Subcutaneous abdominal adipose tissue (tissue), 5 donors: ENCODE measurements at regions not wholly inside any gene's neighbourhood (a gene's known extent, or its start where the extent isn't known, plus 50 kb on each side); places are given as distances from the start of the nearest gene placed in this dataset.
A peak's percentile ranks its signal among the peaks of the same experiment; 100 is the strongest.

Source experiments
- H3K27ac ChIP-seq: one replicate; pipeline ENCODE4 v1.7.0; 2013; ENCODE audit warnings: low read depth, mild to moderate bottlenecking, inconsistent platforms, low read length, moderate library complexity
- H3K27me3 ChIP-seq, 5 donors: one replicate each; pipeline ENCODE4 v1.7.0; 2013; ENCODE audit warnings: low read length in 5 of 5, inconsistent platforms in 1 of 5; ENCODE audit not compliant: control insufficient read depth in 5 of 5, insufficient read depth in 4 of 5
- H3K36me3 ChIP-seq, 5 donors: one replicate each; pipeline ENCODE4 v1.7.0; 2013; ENCODE audit warnings: low read length in 5 of 5; ENCODE audit not compliant: control insufficient read depth in 5 of 5, insufficient read depth in 5 of 5
- H3K4me1 ChIP-seq, 5 donors: one replicate each; pipeline ENCODE4 v1.7.0; 2013; ENCODE audit warnings: low read length in 5 of 5, mild to moderate bottlenecking in 3 of 5, moderate library complexity in 1 of 5; ENCODE audit not compliant: control insufficient read depth in 5 of 5, insufficient read depth in 5 of 5
- H3K4me3 ChIP-seq, 5 donors: one replicate each; pipeline ENCODE4 v1.7.0; 2013; ENCODE audit warnings: low read length in 5 of 5, low read depth in 1 of 5
- H3K9ac ChIP-seq, 5 donors: one replicate each; pipeline ENCODE4 v1.7.0; 2013; ENCODE audit warnings: low read length in 5 of 5, mild to moderate bottlenecking in 4 of 5, moderate library complexity in 3 of 5
- H3K9me3 ChIP-seq, 5 donors: one replicate each; pipeline ENCODE4 v1.7.0; 2013; ENCODE audit warnings: low read length in 5 of 5; ENCODE audit not compliant: control insufficient read depth in 5 of 5
- donor health status: healthy.
- donor health status: healthy.
- donor health status: healthy.
- donor health status: healthy.
- donor health status: healthy.

DNA sequence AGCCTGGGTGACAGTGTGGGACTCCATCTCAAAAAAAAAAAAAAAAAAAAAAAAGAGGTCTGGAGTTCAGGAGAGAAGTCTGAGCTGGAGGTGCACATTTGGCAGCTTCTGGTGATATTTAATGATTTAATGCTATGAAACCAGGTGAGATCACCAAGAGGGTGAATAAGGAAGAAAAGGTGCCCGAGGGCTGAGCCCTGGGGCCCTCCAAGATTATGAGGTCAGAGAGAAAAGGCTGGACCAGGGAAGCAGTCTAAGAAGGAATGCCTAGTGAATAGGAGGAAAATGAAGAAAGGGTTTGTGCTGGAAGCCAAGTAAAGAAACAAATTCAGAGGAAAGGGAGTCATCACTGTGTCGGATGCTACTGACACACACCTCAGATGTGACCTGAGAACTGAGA lies 88.0 kb upstream of the PELI1 start:
- peaks cover 0 to 26% (median 17%) of the 10 kb centered on the region in 5 donors for H3K4me1 ChIP-seq
- no peaks in the 10 kb centered on the region for H3K27me3 ChIP-seq
- no peaks in the 10 kb centered on the region for H3K9me3 ChIP-seq
- no peak overlapping the region for H3K4me3 ChIP-seq
- H3K9ac ChIP-seq, result no peak overlapping the region
- no peak overlapping the region for H3K27ac ChIP-seq
- no peaks in the 10 kb centered on the region for H3K36me3 ChIP-seq

DNA sequence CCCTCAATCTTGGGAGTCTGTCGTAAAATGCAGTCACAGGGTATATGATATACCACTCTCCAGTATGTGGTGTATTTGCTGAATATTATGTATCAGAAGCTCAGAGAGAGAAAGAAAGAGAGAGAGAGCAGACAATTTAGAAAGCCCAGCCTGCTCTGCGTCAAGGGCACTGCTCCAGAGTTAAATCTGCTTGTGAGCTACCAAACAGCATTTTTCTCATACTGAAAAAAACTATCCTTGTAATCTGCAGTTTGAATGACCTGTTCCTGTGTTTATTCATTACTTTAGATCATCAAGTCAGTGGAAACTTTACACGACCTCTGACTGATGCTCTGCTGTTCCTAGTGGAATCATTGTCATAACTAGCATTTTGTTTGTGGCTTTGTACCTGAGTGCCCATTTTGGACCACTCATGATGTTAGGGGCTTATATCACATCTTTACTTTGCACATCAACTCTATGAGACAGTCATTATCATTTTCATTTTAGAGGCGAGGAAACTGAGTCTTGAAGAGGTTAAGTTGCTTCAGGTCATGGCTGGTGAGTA lies 89.2 kb upstream of the PELI1 start:
- Histone ChIP-seq H3K9me3 (no peaks in the 10 kb centered on the region), H3K9ac (no peak overlapping the region), H3K27ac (no peak overlapping the region), H3K27me3 (no peaks in the 10 kb centered on the region), H3K4me3 (no peak overlapping the region), H3K4me1 (peaks cover 0 to 22% (median 7%) of the 10 kb centered on the region in 5 donors), H3K36me3 (no peaks in the 10 kb centered on the region)

- Histone ChIP-seq H3K9me3 (no peaks in the 10 kb centered on the region), H3K27me3 (no peaks in the 10 kb centered on the region), H3K36me3 (no peaks in the 10 kb centered on the region), H3K4me3 (no peak overlapping the region), H3K9ac (no peak overlapping the region), H3K4me1 (peaks cover 0 to 18% (median under 1%) of the 10 kb centered on the region in 5 donors), H3K27ac (no peak overlapping the region)
These were observed 89.9 kb upstream of the PELI1 start for GRCh38 chr2:64234150-64234549.

GRCh38 chr2:64234785-64235184 lies 90.6 kb upstream of the PELI1 start:
- no peak overlapping the region for H3K4me3 ChIP-seq
- no peaks in the 10 kb centered on the region for H3K27me3 ChIP-seq
- no peak overlapping the region for H3K27ac ChIP-seq
- no peaks in the 10 kb centered on the region for H3K36me3 ChIP-seq
- H3K4me1 ChIP-seq, result peaks cover 0 to 18% (median 0%) of the 10 kb centered on the region in 5 donors
- H3K9me3 ChIP-seq, result no peaks in the 10 kb centered on the region
- no peak overlapping the region for H3K9ac ChIP-seq

GRCh38 chr2:64237266-64237665 lies 93.0 kb upstream of the PELI1 start:
- H3K36me3 ChIP-seq, result no peaks in the 10 kb centered on the region
- no peaks in the 10 kb centered on the region for H3K27me3 ChIP-seq
- H3K27ac ChIP-seq, result peak overlapping the region; percentile 21
- H3K4me1 ChIP-seq, result peaks cover 0 to 18% (median 0%) of the 10 kb centered on the region in 5 donors
- no peak overlapping the region for H3K9ac ChIP-seq
- H3K9me3 ChIP-seq, result no peaks in the 10 kb centered on the region
- H3K4me3 ChIP-seq, result no peak overlapping the region

DNA sequence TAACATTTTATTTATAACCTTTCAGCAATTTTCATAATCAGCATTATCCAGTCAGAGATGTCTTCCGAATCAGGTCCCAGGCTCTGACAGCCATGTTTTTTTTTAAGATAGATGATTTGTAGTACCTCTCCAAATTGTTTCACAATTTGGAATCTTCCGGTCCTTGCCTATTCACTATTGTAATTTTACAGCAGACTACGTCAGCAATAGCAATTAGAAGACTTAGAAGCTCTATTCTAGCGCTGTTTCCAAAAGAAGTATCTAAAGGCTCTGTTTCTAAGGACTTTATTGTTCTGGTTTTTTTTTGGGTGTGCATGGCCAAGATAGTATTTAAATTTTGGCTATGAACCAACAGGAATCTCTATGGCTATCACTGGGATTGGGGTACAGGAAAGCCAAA lies 94.6 kb upstream of the PELI1 start:
- Histone ChIP-seq H3K4me3 (no peak overlapping the region), H3K9me3 (no peaks in the 10 kb centered on the region), H3K4me1 (peaks cover 0 to 18% (median 0%) of the 10 kb centered on the region in 5 donors), H3K36me3 (no peaks in the 10 kb centered on the region), H3K9ac (no peak overlapping the region), H3K27ac (no peak overlapping the region), H3K27me3 (no peaks in the 10 kb centered on the region)

- H3K9me3 ChIP-seq, result no peaks in the 10 kb centered on the region
- H3K9ac ChIP-seq, result no peak overlapping the region
- no peak overlapping the region for H3K4me3 ChIP-seq
- H3K27me3 ChIP-seq, result no peaks in the 10 kb centered on the region
- no peak overlapping the region for H3K27ac ChIP-seq
- peaks cover 0 to 3% (median 0%) of the 10 kb centered on the region in 5 donors for H3K4me1 ChIP-seq
- H3K36me3 ChIP-seq, result no peaks in the 10 kb centered on the region
These were observed 99.1 kb upstream of the PELI1 start for GRCh38 chr2:64243081-64244036.

- Histone ChIP-seq H3K27me3 (no peaks in the 10 kb centered on the region), H3K36me3 (no peaks in the 10 kb centered on the region), H3K9me3 (no peaks in the 10 kb centered on the region), H3K4me1 (peaks cover 0 to 4% (median 1%) of the 10 kb centered on the region in 5 donors), H3K27ac (no peak overlapping the region), H3K4me3 (no peak overlapping the region), H3K9ac (no peak overlapping the region)
These were observed 99.8 kb upstream of the PELI1 start for GRCh38 chr2:64244037-64244416.

DNA sequence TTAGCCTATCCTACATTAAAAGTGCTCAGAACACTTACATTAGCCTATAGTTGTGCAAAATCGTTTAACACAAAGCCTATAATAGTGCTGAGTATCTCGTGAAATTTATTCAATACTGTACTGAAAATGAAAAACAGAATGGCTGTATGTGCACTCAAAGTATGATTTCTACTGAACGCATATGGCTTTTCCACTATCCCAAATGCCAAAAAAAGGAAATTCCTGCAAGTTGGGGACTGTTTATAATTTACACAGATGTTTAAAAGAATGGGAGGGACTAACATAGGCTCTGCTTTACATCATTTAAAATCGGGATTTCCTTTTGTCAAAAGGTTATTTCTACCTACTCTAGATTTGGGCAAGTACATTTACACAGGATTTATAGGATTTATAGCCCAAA lies 101.4 kb upstream of the PELI1 start:
- H3K36me3 ChIP-seq, result no peaks in the 10 kb centered on the region
- no peak overlapping the region for H3K9ac ChIP-seq
- no peak overlapping the region for H3K4me3 ChIP-seq
- no peaks in the 10 kb centered on the region for H3K27me3 ChIP-seq
- H3K9me3 ChIP-seq, result no peaks in the 10 kb centered on the region
- H3K27ac ChIP-seq, result no peak overlapping the region
- H3K4me1 ChIP-seq, result peaks cover 0 to 11% (median 7%) of the 10 kb centered on the region in 5 donors

DNA sequence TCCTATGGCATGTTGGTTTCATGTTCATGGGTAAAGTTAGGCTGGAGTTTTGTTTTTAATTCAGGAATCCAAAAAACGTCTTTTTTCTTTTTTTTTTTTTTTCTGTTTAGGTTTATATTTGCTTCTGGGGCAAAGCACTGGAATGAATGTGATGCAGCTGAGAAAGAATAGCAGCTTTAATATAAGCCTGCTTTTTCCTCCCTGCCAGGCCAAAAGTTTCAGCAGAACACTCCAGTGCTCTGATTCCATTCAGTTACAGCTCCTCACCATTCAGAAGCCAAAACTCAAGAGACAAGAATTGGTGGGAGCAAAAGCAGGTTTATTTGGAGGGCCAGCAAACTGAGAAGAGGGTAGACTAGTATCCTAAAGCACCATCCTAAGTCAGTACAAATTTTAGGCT lies 102.7 kb upstream of the PELI1 start:
- Histone ChIP-seq H3K27ac (no peak overlapping the region), H3K4me3 (no peak overlapping the region), H3K36me3 (no peaks in the 10 kb centered on the region), H3K9me3 (no peaks in the 10 kb centered on the region), H3K27me3 (no peaks in the 10 kb centered on the region), H3K9ac (no peak overlapping the region), H3K4me1 (peaks cover 0 to 11% (median 7%) of the 10 kb centered on the region in 5 donors)
